ENCODE measurements at regions not wholly inside any gene's neighbourhood (a gene's known extent, or its start where the extent isn't known, plus 50 kb on each side); places are given as distances from the start of the nearest gene placed in this dataset.

GRCh38 chr4:127558489-127559407, 74.0 kb upstream of the INTU start:
- Histone ChIP-seq H3K27me3 (ENCODE audit: control insufficient read depth in 3 of 3, insufficient read depth in 3 of 3, low read length in 2 of 3) (no peaks in the 10 kb centered on the region), H3K36me3 (ENCODE audit: control insufficient read depth in 4 of 4, insufficient read depth in 4 of 4, low read length in 4 of 4) (no peaks in the 10 kb centered on the region), H3K9ac (ENCODE audit: insufficient read depth in 1 of 2, low read length in 2 of 2) (no peak overlapping the region), H3K4me3 (no peak overlapping the region), H3K9me3 (ENCODE audit: control insufficient read depth in 4 of 4, insufficient read depth in 3 of 4, low read length in 3 of 4) (peaks cover 0 to 2% (median 1%) of the 10 kb centered on the region in 4 donors), H3K27ac (ENCODE audit: low read depth in 1 of 2, low read length in 1 of 2) (no peak overlapping the region), H3K4me1 (ENCODE audit: control insufficient read depth in 5 of 5, insufficient read depth in 5 of 5, low read length in 5 of 5) (no peaks in the 10 kb centered on the region)
- 83 to 91% methylated on average over 4 of the region's 4 CpGs for WGBS, 2 donors
- ATAC-seq (ENCODE audit: insufficient read depth, low FRiP score): no peak
- DNase-seq: no peak
- TF ChIP-seq CTCF (IDR thresholded peaks at IDR 0.05; ENCODE audit: control extremely low read depth, extremely low read depth): no peak

- no peak for ATAC-seq (ENCODE audit: insufficient read depth, low FRiP score)
- Histone ChIP-seq H3K9me3 (ENCODE audit: control insufficient read depth in 4 of 4, insufficient read depth in 3 of 4, low read length in 3 of 4) (peaks cover 0 to 2% (median 1%) of the 10 kb centered on the region in 4 donors), H3K9ac (ENCODE audit: insufficient read depth in 1 of 2, low read length in 2 of 2) (no peak overlapping the region), H3K27me3 (ENCODE audit: control insufficient read depth in 3 of 3, insufficient read depth in 3 of 3, low read length in 2 of 3) (no peaks in the 10 kb centered on the region), H3K36me3 (ENCODE audit: control insufficient read depth in 4 of 4, insufficient read depth in 4 of 4, low read length in 4 of 4) (no peaks in the 10 kb centered on the region), H3K4me1 (ENCODE audit: control insufficient read depth in 5 of 5, insufficient read depth in 5 of 5, low read length in 5 of 5) (no peaks in the 10 kb centered on the region), H3K4me3 (no peak overlapping the region), H3K27ac (ENCODE audit: low read depth in 1 of 2, low read length in 1 of 2) (no peak overlapping the region)
- 94 to 96% methylated on average over 7 of the region's 7 CpGs for WGBS, 2 donors
- no peak for DNase-seq
- no peak for TF ChIP-seq CTCF (IDR thresholded peaks at IDR 0.05; ENCODE audit: control extremely low read depth, extremely low read depth)
These were observed 72.8 kb upstream of the INTU start for GRCh38 chr4:127559981-127560380.

- TF ChIP-seq CTCF (IDR thresholded peaks at IDR 0.05; ENCODE audit: control extremely low read depth, extremely low read depth): no peak
- Histone ChIP-seq H3K9me3 (ENCODE audit: control insufficient read depth in 4 of 4, insufficient read depth in 3 of 4, low read length in 3 of 4) (peaks cover 0 to 2% (median 1%) of the 10 kb centered on the region in 4 donors), H3K27me3 (ENCODE audit: control insufficient read depth in 3 of 3, insufficient read depth in 3 of 3, low read length in 2 of 3) (no peaks in the 10 kb centered on the region), H3K4me1 (ENCODE audit: control insufficient read depth in 5 of 5, insufficient read depth in 5 of 5, low read length in 5 of 5) (no peaks in the 10 kb centered on the region), H3K36me3 (ENCODE audit: control insufficient read depth in 4 of 4, insufficient read depth in 4 of 4, low read length in 4 of 4) (no peaks in the 10 kb centered on the region), H3K4me3 (no peak overlapping the region), H3K27ac (ENCODE audit: low read depth in 1 of 2, low read length in 1 of 2) (no peak overlapping the region), H3K9ac (ENCODE audit: insufficient read depth in 1 of 2, low read length in 2 of 2) (no peak overlapping the region)
- ATAC-seq (ENCODE audit: insufficient read depth, low FRiP score) (no peak), DNase-seq (no peak)
- 95 to 96% methylated on average over 3 of the region's 3 CpGs for WGBS, 2 donors
These were observed 72.0 kb upstream of the INTU start for GRCh38 chr4:127560755-127561154.

Data from lung (tissue), 11 donors.